Calu3 (cell line): ENCODE measurements at regions not wholly inside any gene's neighbourhood (a gene's known extent, or its start where the extent isn't known, plus 50 kb on each side); places are given as distances from the start of the nearest gene placed in this dataset.

Experiments
- BruUV-seq: library from RNA; stranded (reverse); fragments of 400-500 nt; replicated peaks from 2 replicates; lab custom pipeline; 2021; lab: Mats Ljungman, UMichigan
- CTCF ChIA-PET: fragments of 300-600 bp; sonication (Branson Sonifier 250); formaldehyde crosslinking; loops from one replicate; lab custom pipeline; 2022; ENCODE audit warnings: antibody characterized with exemption; lab: Charles Lee
- DNase-seq: peaks from one replicate; pipeline ENCODE4 v3.0.0; 2022
- H3K27ac Mint-ChIP-seq: one replicate; pipeline ENCODE4 v1.8.0; 2022; ENCODE audit warnings: mixed read lengths; ENCODE audit not compliant: unreplicated experiment
- H3K27me3 Mint-ChIP-seq: one replicate; pipeline ENCODE4 v1.8.0; 2022; ENCODE audit warnings: mixed read lengths; ENCODE audit not compliant: unreplicated experiment
- H3K36me3 Mint-ChIP-seq: one replicate; pipeline ENCODE4 v1.8.0; 2022; ENCODE audit warnings: mild to moderate bottlenecking, moderate library complexity, mixed read lengths; ENCODE audit not compliant: insufficient read depth, unreplicated experiment
- H3K4me1 Mint-ChIP-seq: one replicate; pipeline ENCODE4 v1.8.0; 2022; ENCODE audit warnings: mild to moderate bottlenecking, low read depth, mixed read lengths; ENCODE audit not compliant: unreplicated experiment
- H3K4me3 Mint-ChIP-seq: one replicate; pipeline ENCODE4 v1.8.0; 2022; ENCODE audit warnings: mild to moderate bottlenecking, low read depth, moderate library complexity, mixed read lengths; ENCODE audit not compliant: unreplicated experiment
- H3K9me3 Mint-ChIP-seq: one replicate; pipeline ENCODE4 v1.8.0; 2022; ENCODE audit warnings: low read depth, mixed read lengths; ENCODE audit not compliant: unreplicated experiment
- CTCF ChIP-seq: fragments of 200-600 bp; IDR thresholded peaks from one replicate; pipeline ENCODE4 v1.8.0; 2022; ENCODE audit warnings: antibody characterized with exemption; ENCODE audit not compliant: unreplicated experiment
- intact Hi-C: fragments of 100-400 bp; cut with micrococcal nuclease; formaldehyde crosslinking; loops from one replicate; pipeline ENCODE4 v1.10.0; 2022; ENCODE audit not compliant: unreplicated experiment

GRCh38 chr2:240284503-240285259, 144.2 kb upstream of the OTOS start:
- CTCF ChIA-PET: no interaction called here
- TF ChIP-seq CTCF: no peak
- BruUV-seq: no TSS peak
- peaks cover 79% of the 10 kb centered on the region for H3K27me3 Mint-ChIP-seq
- DNase-seq: no peak
- H3K27ac Mint-ChIP-seq: no peak overlapping the region
- no peaks in the 10 kb centered on the region for H3K4me1 Mint-ChIP-seq
- no peaks in the 10 kb centered on the region for H3K36me3 Mint-ChIP-seq
- intact Hi-C loops: no loop called here
- peaks cover 9% of the 10 kb centered on the region for H3K9me3 Mint-ChIP-seq
- H3K4me3 Mint-ChIP-seq: no peak overlapping the region

GRCh38 chr2:240285725-240286124, 145.3 kb upstream of the OTOS start:
- Mint-ChIP-seq H3K36me3 (no peaks in the 10 kb centered on the region), H3K27ac (no peak overlapping the region), H3K9me3 (peaks cover 9% of the 10 kb centered on the region), H3K4me3 (no peak overlapping the region), H3K4me1 (no peaks in the 10 kb centered on the region), H3K27me3 (peaks cover 75% of the 10 kb centered on the region)
- intact Hi-C loops: no loop called here
- no TSS peak for BruUV-seq
- TF ChIP-seq CTCF: no peak
- no peak for DNase-seq
- CTCF ChIA-PET: no interaction called here

GRCh38 chr2:240286596-240286995, 146.1 kb upstream of the OTOS start:
- H3K36me3 Mint-ChIP-seq: no peaks in the 10 kb centered on the region
- BruUV-seq: no TSS peak
- CTCF ChIA-PET: no interaction called here
- intact Hi-C loops: no loop called here
- no peaks in the 10 kb centered on the region for H3K4me1 Mint-ChIP-seq
- no peak overlapping the region for H3K4me3 Mint-ChIP-seq
- H3K27ac Mint-ChIP-seq: no peak overlapping the region
- peaks cover 4% of the 10 kb centered on the region for H3K9me3 Mint-ChIP-seq
- H3K27me3 Mint-ChIP-seq: peaks cover 75% of the 10 kb centered on the region
- no peak for TF ChIP-seq CTCF
- DNase-seq: no peak

- CTCF ChIA-PET: no interaction called here
- Mint-ChIP-seq H3K4me1 (no peaks in the 10 kb centered on the region), H3K27me3 (peaks cover 75% of the 10 kb centered on the region), H3K27ac (no peak overlapping the region), H3K4me3 (no peak overlapping the region), H3K36me3 (no peaks in the 10 kb centered on the region), H3K9me3 (peaks cover 4% of the 10 kb centered on the region)
- intact Hi-C loops: no loop called here
- no TSS peak for BruUV-seq
- DNase-seq: no peak
- TF ChIP-seq CTCF: no peak
Observed at GRCh38 chr2:240287011-240287410, 146.6 kb upstream of the OTOS start.
